GM10266 (cell line): ENCODE measurements at regions not wholly inside any gene's neighbourhood (a gene's known extent, or its start where the extent isn't known, plus 50 kb on each side); places are given as distances from the start of the nearest gene placed in this dataset.
"Not testable (repeated sequence)": the region's sequence is repeated elsewhere in the genome, so short reads cannot be mapped to it uniquely, and the experiment has no call there.

Experiments
- DNase-seq: peaks from one replicate; pipeline ENCODE4 v3.0.0; 2012; ENCODE audit errors: extremely low spot score
- TF ChIP-seq, protein P1 (sequence below): IDR thresholded peaks from 2 replicates; pipeline ENCODE4 v1.5.1; 2012; ENCODE audit warnings: mild to moderate bottlenecking, low read depth; ENCODE audit not compliant: control insufficient read depth, insufficient read depth; ENCODE audit errors: missing control alignments

DNA sequence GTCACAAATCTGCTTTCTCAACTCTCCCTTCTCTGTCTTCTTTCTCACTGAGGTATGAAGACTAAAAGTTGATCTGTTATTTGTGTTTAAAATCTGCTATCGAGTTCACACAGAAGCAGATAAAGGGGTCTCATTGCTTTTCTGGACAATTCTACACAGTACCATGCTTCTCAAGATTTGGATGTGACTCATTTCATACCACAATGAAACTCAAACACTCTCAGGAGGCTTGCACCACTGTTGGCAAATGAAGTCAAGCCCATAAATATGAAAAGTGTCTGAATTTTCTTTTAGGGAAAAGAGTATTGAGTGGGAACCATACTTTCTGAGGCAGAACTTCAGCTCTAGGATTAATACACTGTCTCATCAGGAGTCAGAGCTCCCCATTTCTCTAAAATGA is 274.6 kb upstream of the CYRIA start:
- TF ChIP-seq, protein P1, sequence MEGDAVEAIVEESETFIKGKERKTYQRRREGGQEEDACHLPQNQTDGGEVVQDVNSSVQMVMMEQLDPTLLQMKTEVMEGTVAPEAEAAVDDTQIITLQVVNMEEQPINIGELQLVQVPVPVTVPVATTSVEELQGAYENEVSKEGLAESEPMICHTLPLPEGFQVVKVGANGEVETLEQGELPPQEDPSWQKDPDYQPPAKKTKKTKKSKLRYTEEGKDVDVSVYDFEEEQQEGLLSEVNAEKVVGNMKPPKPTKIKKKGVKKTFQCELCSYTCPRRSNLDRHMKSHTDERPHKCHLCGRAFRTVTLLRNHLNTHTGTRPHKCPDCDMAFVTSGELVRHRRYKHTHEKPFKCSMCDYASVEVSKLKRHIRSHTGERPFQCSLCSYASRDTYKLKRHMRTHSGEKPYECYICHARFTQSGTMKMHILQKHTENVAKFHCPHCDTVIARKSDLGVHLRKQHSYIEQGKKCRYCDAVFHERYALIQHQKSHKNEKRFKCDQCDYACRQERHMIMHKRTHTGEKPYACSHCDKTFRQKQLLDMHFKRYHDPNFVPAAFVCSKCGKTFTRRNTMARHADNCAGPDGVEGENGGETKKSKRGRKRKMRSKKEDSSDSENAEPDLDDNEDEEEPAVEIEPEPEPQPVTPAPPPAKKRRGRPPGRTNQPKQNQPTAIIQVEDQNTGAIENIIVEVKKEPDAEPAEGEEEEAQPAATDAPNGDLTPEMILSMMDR = no peak
- no peak for DNase-seq

DNA sequence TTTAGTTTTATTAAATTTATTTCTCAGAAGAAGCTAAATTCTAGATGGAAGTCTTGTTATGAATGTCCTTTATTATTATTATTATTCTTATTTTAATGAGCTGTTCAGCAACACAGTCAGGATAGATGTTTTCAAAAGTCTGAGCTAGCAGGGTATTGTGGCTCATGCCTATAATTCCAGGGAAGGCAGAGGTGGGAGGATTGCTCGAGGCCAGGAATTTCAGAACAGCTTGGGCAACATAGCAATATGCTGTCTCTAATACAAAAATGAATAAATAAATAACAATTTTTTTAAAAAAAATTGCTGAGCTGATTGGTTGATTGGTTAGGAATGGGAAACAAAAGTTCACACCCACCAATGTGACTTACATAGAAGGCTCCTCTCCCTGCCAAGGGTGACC is 274.1 kb upstream of the CYRIA start:
- no peak for DNase-seq
- TF ChIP-seq, protein P1 = no peak

DNA sequence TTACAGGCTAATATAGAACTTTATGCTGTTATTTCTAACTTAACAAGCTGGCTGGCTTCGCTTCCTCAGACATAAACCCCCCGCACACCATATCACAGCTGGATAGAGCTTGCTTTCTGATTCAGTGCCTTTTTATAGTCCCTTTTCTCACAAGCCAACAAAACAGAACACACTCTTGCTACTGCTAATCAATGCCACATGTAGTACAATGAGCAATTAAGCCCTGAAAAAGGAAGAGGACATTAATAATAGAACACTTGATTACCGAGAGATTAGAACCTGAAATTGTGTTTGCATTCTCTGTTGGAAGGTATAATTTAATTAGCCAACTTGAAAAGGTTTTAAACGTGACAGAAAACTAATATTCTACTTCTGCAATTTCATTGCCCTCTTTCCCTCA is 267.7 kb upstream of the CYRIA start:
- DNase-seq = no peak
- TF ChIP-seq, protein P1 = no peak

DNA sequence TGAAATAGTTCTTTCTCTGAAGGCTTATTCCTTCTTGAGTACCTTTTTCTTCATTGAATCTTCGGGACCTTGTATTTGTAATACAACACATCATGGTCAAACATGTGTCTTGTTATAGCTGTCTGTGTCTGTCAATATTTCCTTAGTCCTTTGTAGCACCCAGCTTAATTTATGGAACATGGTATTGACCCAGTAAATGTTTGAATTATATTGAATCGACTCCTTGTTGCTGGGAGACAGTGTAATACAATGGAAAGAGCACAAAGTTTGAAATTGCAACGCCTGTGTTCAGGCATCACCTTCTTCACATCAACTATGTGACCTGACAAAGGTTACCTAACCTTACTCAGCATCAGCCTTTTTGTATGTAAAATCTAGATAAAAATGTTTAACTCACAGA is 267.2 kb upstream of the CYRIA start:
- no peak for DNase-seq
- TF ChIP-seq, protein P1 = no peak

DNA sequence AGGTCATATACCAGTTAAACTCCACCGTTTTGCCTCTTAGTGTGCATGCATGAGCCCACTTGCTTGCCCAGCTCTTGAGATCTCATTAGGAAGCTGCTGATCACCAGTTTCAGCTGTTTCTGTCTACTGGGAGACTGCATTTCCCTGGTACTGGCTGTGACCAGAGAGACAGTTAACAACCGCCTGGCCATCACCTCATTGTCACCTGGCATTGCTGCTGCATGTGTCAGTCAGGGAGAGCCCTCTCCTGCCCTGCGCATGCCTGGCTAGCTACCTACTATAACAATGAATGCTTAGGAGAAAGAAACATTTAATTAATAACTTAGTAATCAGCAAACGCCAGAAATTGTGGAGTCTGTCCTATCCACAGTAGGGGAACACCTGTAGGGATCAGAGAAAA is 265.8 kb upstream of the CYRIA start:
- TF ChIP-seq, protein P1 = no peak
- no peak for DNase-seq

DNA sequence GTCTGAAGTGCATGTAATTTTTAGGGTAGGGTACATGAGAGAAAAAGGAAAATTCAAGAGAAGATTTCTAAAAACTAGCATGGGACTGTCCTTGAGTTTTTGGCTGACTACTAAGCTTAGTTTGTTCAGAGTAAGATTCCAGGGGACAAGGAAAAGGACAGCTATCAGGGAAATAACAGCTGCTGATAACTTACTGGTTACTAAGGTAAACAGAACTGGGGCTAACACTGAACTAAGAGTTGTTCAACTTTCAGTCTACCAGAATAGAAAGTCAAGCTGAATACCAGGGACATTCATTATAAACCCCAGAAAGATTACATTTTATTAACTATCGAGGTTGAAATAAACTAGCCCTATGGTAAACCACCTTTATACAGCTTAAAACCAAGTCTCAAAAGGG is 261.8 kb upstream of the CYRIA start:
- TF ChIP-seq, protein P1 = no peak

DNA sequence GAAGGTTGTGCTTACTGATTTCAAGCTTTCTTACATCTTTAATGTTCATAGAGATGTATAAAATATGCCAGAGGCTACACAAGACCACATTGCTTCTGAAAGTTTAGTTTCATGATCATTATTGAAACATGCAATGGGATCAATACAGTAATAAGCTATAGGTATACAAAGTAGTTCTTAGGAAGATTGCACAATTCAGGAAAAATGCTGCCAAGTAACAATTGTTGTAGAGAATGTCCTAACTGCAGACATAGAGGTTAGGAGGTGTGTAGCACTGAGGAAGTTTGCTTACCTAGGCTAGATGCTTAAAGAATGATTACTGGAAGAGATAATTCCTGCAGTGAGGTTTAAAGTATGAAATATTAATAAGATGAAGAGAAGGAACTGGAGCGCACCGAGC is 259.5 kb upstream of the CYRIA start:
- DNase-seq = no peak
- TF ChIP-seq, protein P1 = no peak

More for the DNA sequence above, 261.8 kb upstream of the CYRIA start:
- no peak for DNase-seq

DNA sequence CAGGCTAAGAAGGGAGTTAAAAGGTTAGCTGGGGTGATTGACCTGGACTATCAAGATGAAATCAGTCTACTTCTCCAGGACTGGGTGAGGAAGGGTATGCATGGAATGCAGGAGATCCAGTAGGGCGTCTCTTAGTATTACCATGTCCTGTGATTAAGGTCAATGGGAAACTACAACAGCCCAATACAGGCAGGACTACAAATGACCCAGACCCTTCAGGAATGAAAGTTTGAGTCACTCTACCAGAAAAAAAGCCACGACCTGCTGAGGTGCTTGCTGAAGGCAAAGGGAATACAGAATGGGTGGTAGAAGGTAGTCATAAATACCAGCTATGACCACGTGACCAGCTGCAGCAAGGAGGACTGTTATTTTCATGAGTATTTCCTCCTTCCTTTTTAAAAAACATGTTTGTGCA is 249.7 kb upstream of the CYRIA start:
- DNase-seq = not testable (repeated sequence)
